Activated CD4-positive, alpha-beta T cell treated with anti-CD3 and anti-CD28 coated beads for 4 hours (primary cell): ENCODE measurements at regions not wholly inside any gene's neighbourhood (a gene's known extent, or its start where the extent isn't known, plus 50 kb on each side); places are given as distances from the start of the nearest gene placed in this dataset.

Experiments used
- DNase-seq, 2 donors: peaks; one replicate each; pipeline ENCODE4 v3.0.0-alpha.2; 2020

DNA sequence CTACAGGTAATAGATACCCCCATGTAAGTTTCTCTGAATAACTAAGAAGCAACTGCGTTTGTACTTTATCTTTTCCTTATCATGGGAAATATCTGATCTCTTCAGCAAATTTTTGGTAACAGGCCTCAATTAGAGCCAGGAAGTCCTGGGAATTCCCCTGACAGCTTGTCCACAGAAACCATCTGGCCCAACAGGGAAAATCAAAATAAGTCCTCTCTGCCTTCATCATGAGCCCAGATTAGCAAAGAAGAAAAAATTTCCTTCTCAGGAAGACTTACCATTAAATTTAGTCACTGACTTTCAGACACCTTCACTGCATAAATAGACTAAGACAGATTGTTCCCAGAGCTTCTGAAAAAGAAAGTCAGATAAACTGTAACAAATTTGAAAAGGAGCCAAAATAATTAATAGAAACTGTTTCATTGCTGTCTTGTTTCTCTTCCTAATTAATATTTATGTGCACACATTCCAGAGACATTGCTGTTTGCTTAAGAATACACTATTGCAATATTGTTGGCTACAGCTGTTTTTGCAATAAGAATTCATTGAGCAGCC is 278.1 kb upstream of the FAT3 start:
- DNase-seq = no peak

DNA sequence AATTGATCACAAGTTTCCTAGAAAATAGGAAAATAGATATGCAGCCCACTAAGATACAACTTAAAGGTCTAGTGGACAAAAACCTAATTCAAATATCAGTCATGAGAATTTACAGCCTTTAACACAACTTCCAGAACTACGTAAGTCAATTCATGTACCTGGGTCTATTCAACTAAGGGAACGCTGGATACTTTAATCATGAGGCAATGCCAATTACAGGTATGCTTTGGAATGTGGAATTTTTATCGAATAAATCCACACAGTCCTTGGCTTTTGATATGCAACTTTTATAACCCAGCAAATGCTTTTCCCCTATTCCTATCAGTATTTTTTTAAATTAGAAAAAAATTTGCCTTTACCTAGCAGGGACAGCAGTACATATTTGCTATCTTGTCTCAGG is 289.5 kb upstream of the FAT3 start:
- DNase-seq = no peak

DNA sequence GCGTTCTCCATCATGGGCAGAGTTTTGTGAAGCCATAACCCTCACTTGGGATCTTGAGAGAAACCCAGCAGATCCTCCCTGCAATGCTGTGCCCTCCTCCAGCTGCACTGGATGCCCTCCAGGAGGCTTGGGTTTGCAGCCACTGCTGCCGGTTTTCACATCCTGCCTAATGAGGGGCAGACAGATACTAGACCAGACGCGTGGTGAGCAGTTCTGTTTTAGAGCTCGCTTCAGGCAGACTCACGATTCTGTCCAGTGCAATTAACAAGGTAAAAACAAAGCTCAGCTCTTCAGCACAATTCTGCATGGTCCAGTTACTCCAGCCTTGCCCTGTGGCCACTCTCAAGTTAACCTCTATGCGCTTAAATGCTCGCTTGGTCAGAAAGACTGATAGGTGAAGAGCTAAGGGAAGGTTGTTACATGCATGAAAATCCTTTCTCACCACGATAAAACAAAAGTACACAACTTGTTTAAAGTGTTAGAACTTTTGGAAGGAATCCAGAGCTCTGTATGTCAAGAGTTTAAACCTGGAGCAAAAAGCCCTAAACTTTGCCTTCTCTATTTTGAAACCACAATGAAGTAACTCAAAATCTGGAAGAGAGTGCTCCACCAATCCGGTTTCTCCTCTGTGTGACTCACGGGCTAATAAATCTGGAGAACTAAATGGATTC is 292.3 kb upstream of the FAT3 start:
- DNase-seq = no peak

DNA sequence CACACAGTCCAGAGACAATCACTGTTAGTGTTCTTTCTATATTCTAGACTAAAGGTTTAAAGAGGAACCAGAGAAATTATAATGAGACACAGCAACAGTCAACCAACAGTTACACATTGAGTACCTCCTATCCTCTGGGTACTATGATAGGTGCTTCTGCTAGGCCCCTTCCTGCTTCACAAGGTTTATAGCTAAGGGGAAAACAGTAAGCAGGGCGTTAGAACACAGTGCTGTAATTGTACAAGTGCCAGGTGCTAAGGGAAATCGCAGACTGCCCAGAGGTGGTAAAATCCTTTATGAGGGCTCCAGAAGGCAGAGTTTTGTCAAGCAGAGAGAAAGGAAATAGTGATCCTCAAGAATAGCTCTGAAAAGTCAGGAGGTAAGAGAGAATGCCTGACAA is 297.2 kb upstream of the FAT3 start:
- no peak for DNase-seq

DNA sequence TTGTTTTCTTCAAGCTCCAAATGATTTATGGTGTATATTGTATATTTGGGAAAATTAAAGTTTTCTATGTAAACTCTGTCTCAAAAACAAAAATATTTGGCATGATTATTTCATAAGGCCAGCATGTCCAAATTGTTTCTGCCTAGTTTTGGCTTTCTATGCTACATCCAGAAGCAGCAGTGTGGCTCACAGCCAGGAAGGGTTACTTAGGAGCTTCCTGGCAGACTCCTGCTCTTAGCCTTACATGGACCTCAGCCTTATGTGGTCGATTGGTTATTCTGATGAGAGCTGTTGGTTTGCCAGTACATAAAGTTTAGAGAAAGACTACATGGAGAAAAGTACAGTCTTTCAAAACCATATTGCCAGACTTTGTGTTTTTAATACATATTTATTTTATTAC is 297.7 kb upstream of the FAT3 start:
- no peak for DNase-seq

DNA sequence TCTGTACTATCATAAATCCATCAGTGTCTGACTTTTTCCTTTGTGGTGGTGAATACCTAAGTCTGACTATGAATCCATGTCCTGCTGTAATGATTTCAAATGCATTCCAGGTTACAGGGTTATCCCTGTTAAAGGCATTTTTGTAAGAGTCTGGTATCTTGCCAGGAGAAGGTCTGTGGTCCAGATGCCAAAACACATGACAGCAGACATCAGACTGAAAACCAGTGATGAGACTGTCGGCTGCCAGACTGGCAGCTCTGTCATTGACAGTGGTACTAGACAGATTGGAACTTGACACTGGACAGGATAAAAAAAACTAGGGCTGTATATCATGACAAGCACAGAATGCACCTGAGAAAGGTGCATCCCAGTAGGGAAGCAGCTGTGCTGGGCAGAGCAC is 301.8 kb upstream of the FAT3 start:
- DNase-seq = no peak

DNA sequence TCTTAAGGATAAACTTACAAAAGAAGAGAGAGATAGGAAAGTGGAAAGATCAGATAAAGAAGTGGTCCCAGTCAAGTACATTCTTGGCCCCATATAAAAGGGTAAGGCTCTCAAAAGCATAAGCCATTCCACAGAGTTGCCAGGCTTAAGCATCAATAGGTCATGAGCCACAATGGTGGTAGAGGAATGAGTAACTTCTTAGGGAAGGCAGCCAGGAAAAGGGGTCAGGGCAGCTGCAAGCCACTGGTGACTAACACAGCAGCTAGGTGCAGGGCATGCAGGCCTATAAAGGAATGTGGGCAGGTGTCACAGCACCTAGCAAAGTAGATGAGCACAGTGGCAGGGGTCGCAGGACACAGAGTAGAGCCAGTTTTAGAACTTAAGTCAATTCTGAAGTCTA is 302.6 kb upstream of the FAT3 start:
- DNase-seq = no peak

DNA sequence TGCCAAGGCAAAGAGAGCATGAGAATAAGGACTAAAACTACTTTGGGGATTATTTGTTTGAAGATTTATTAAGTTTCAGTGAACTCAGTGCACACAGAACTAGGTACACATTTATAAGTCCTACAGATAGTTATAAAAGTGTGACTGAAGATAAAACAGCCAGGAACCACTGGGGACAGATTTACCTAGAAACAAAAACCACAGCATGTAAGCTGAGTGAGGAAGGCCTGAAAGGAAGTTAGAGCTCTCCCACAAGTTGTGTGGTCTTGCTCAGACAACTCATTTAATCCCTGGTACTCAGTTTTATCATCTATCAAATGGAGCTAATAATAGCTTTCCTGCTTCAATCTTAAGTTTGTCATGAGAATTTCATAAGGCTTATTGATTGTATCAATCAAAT is 311.2 kb upstream of the FAT3 start:
- no peak for DNase-seq

DNA sequence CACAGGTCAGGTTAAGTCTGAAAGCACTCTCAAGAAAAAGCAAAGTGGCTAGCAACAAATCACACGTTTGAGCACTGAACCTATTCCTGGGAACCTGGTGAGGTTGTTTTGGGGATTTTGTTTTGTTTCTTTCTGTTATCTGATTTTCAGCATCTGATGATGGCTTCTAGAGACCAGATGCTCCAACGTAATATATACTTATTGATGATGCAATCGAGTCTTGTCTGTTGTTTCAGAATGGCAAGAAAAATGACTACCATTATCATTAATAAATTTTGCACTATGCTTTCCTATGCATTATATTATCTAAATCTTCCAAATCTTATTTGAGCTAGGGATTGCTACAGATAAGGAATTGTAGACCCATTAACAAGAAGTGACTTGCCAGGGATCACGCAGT is 312.3 kb upstream of the FAT3 start:
- no peak for DNase-seq

DNA sequence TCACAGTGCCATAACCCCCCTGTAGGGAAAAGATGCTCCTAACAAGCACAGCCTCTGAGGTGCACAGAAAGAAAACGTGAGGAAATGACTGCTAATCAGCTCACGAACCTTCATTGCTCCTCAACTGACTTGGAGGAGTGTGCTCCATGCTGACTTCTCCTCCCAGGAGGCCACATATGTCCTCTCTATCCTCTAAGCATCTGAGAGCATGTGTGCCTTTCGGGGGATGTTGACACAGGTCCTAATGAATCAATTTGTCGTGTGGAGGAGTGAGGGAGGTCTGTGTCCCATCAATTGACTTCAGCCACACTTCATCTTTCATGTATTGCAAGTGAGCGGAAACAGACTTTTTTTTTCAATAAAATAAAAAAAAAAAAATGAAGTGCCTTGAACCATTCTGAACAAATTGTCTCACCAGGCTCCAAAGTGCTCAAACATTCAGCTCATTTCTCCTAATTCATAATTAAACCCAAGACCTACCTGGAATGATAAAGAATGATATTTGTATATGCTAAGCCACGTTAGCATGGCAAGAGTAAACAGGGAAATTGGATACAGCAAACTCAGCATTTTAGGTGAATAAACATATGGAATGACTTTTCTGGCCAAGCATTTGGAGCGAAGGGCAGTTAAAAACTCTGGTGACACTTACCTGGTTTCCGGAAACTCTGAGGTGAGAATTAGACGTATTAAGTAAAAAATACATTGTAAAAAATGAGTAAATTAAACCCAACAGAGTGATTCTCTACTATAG is 317.6 kb upstream of the FAT3 start:
- DNase-seq = no peak

DNA sequence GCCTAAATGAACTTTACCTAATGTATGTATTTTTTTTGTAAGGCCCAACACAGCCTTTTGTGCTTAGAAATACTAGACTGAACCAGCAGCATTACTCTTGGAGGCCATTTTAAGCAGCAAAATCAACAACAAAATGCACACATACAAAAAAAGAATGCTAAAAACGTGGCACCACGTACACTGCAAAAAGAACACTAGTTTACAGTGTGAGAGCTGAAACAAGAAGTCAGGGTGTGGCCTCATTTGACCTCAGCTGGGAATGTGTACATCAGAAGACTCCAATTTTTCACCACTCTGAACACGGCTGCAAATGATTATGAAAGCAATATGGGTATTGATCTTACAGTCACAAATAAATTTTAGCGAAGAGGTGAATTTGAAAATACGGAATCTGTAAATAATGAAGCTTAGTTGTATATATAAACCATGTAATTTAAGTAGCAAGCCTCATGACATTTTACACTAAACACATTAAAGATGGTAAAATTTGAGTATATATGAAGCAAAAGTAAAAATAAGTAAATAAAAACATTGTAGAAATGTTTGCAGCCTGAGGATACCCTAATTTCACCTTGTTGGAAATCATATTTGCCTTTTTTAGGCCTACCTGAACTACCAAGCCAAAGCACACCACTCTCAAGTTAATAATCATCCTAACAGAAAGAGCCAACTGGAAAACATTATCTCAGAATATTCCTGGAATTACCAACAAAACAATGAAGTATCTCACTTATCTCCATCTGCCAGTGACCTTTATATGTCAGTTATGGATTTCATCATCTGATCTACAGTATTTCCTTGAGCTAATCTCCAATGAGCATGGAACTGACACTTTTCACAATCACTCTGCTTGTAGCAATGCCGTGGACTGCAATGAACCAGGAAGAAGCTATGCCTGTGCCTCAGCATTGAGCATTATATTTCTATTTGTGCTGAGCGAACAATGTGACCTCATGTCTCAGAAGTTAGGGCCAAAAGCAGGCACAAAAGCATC is 319.5 kb upstream of the FAT3 start:
- DNase-seq = no peak

DNA sequence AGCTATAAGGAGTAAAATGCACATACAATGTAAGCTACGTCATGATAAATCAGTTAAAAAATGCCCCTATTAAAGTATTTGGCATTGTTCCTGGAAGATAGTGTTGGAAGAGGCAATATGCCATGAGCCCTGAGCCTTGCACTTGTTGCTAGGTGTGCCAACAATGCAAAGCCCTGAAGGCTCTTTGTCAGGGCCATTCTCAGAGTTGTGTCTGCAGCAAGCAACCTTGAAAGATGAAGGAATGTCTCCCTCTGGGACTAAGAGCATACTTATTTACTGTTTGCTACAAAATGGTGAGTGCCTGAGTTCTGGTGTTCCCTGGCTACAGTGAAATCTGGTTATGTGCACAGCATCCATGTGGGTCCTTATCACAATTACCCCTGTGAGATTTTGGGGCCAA is 322.3 kb upstream of the FAT3 start:
- DNase-seq = no peak

DNA sequence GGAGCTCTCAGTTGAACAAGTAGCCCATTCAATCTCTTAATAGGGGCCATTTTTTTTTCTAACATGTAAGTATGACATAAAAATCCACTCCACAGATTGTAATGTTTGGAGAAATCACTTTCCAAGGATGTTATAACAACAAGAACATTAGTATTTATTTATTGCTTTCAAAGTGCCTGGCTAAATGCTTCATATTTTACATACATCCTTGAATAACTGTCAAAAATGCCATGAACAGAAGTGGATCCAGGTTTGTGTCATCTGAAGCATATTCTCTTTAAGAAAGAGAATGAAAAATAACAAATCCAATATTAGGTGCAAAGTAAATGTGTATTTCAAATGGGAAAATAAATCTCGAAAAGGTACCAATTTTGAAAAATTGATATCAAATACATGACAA is 344.0 kb upstream of the FAT3 start:
- no peak for DNase-seq

DNA sequence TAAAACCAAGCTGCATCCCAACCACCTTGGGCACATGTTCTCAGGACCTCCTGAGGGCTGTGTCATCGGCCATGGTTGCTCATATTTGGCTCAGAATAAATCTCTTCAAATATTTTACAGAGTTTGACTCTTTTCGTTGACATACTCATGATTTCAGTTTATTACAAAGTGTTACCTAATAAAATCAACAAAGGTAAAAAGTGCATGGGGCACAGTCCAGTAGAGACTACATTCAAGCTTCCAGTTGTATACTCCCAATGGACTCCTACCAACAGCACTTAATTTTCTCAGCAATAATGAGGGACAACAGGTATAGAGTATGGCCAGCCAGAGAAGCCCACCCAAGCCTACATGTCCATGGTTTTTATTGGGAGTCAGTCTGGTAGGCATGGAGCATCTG is 347.9 kb upstream of the FAT3 start:
- DNase-seq = no peak

DNA sequence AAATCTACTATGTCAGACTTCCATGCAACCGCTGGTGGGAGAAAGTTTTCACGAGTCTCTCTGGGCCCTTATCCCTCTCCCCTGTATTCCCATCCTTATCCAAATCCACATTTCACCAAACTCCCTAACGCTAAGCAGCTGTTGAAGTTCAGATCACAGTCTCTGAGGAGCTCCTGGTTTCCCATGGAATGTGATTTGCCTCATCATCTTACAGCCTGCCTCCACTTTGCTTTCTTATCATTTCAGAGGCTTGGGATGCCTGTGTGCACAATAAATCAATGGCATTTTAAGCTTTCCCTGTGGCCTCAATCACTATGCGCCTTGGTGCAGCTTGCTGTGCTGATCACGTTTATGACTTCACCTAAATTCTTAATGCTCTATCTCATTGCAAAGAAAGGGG is 352.4 kb upstream of the FAT3 start:
- DNase-seq = no peak

DNA sequence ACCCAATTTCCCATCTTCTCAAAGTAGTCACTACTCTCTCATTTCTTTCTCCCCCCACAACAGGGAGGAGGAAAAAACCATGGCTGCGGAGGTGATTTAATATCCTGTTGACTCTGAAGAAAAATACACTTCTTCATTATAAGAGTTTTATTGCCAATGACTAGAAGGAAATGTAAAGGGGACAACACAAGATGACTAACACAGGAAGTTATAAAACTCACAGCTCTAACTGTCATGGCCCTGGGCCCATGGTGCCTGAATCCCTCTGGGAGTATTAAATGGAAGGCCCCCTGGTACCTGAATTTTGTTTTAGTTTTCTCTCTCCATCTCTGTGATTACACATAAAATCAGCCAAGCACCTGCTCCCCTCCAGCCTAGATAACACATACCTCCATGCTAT is 352.8 kb upstream of the FAT3 start:
- DNase-seq = no peak

DNA sequence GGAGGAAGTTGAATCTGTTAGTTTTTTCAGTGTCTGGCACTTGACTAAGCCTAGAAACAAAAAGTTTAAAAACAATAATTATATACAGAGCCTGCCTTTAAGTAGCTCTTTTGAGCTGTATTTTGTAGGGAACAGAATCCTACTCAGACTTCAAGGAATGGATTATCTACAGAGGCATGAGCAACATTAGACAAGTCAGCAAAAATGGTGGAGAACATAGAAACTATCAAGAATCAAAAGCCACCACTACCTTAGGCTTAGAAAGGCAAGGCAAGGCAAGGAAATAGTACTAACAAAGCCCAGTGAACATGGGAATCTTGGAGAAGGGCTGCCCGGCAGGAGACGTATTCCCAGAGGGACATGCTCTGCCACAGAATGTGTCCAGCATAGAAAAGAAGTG is 353.6 kb upstream of the FAT3 start:
- DNase-seq = no peak

DNA sequence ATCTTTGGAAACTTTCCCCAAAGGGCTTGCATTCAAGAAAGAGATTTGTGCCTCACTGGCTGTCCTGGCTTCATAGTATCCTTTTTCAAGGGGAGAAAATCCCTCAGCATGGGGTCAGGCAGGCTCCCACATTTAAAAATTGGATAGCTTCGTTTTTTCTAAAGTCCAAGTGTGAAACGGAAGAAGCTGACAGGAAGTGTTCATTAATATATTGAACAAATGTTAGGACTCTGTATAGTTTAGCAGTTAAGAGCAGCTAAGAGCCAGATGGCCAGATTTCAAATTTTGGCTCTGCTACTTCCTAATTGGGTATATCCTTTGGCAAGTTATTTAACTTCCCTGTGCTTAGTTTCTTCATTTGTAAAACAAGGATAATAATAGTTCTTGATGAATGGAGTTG is 354.9 kb upstream of the FAT3 start:
- DNase-seq = no peak

DNA sequence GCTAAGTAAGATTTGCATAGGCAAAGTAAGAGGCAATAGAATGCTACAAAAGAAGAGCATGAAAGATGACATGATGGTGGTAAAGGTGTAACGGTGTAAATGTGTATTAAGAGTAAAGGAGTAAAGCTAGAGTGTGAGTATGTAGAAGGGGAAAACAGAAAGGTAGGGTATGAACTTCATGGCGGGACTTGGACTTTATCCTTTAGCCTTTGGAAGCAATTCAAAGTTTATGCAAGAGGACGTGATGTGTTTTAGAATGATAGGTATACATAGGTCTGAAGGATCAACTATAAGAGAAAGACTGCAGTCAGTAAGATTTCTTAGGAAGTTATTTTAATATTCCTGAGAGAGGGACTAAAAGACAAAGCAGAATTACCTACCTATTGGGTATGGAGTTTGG is 358.0 kb upstream of the FAT3 start:
- no peak for DNase-seq

DNA sequence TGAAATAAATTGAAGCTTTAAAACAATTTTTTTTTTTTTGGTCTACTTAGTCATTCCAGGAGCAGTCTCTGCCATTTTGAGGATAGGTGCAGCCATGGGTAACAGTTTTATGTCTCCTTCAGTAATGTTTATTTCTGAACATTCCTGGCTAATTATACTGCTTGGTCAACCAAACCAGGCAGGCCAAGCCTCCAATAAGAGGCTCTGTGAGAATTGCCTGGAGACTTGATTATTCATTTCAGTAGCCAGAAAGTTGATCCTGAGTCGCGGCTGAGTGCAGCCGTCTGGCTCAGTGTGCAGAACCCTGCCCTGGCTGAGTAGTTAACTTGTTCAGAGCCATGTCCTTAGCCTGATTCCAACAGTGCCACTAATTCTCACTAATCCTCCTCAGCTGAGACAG is 364.0 kb upstream of the FAT3 start:
- no peak for DNase-seq

DNA sequence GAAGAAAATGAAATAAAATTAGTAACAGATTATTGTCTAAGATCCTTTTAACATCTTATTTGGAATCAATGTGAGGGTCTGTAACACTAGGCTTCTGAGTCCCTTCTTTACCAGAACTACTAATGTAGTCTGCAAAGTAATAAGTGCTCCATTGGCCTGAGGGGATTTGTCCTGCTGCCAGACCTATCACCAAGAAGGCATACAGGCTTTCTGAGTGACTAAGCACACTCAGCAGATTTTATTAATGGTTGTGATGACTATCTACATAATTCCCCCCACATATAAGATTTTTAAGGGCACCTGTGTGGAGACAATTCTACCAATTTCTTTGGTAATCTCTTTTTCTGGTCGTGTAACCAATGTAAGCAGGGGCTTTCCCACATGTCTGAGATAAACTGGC is 365.0 kb upstream of the FAT3 start:
- DNase-seq = no peak

DNA sequence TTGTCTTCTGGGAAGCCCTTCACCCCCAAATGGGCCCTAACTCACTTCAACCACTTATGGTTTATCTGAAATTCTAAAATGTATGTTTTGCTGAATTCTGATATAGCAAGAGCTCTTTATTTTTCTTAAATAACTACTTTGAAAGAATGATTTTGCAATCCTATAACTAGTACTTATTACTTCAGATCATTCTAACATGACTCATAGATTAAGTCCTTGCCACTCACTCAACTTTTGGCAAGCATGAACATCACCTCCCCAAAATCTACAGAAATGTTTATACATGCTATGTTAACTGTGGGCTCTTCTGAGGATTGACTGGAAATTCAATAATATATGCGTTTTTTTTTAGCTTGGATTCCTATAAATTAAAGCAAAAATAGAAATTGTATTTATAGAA is 367.4 kb upstream of the FAT3 start:
- no peak for DNase-seq

DNA sequence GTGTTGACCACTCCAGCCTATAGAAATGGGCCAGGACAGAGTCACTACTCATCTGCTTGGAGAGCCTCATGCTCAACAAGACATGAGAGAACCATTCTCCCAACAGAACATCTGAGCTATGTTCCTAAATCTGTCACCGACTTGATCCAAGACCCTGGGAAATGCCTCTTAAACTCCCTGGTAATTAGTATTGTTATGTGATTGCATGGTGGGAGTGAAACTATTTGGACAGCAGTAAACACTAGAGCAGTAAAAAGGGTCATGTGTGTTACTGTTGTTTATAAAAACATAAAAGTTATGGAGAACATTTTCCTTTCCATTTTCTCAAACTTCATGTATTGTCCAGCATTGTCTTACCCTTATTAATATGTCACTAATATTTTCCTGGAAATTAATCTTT is 369.8 kb upstream of the FAT3 start:
- no peak for DNase-seq

DNA sequence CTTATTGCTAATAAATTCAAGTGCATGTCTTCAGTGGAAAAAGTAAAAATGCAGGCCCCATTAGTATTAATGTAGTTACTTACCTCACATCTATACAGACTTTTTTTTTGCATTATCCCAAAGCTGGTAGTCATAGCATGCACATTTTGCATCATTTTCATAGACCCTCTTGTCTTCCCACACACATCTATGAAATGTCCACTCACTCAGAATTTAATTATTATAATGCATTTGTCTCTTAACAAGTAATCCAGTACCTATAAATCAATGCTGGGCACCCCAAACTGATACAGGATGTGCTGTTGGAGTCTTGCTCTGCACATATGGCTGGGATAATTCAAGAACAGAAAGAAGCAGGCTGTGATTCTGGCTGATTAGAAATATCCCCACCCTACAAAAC is 370.4 kb upstream of the FAT3 start:
- no peak for DNase-seq
